Type B pancreatic cell (in vitro differentiated cells): ENCODE measurements at regions not wholly inside any gene's neighbourhood (a gene's known extent, or its start where the extent isn't known, plus 50 kb on each side); places are given as distances from the start of the nearest gene placed in this dataset.

ENCODE experiments used
- DNase-seq: peaks from one replicate; pipeline ENCODE4 v3.0.0; 2021; ENCODE audit warnings: mixed read lengths; ENCODE audit not compliant: unreplicated experiment; ENCODE audit errors: extremely low spot score
- H3K27ac Mint-ChIP-seq: 2 replicates; pipeline ENCODE4 v1.8.0; 2021; ENCODE audit warnings: mild to moderate bottlenecking, mixed read lengths
- H3K27me3 Mint-ChIP-seq: 2 replicates; pipeline ENCODE4 v1.8.0; 2021; ENCODE audit warnings: mixed read lengths
- H3K36me3 Mint-ChIP-seq: 2 replicates; pipeline ENCODE4 v1.8.0; 2021; ENCODE audit warnings: mixed read lengths
- H3K4me1 Mint-ChIP-seq: one replicate; pipeline ENCODE4 v1.8.0; 2021; ENCODE audit warnings: mixed read lengths; ENCODE audit not compliant: unreplicated experiment
- H3K4me3 Mint-ChIP-seq: 2 replicates; pipeline ENCODE4 v1.8.0; 2021; ENCODE audit warnings: mild to moderate bottlenecking, mixed read lengths
- H3K9me3 Mint-ChIP-seq: 2 replicates; pipeline ENCODE4 v1.8.0; 2021; ENCODE audit warnings: mixed read lengths
- TF ChIP-seq, protein P1 (sequence below): fragments of 200-600 bp; sonication (generic); conservative IDR thresholded peaks from 2 replicates; pipeline ENCODE4 v1.5.0; 2021; ENCODE audit warnings: antibody characterized with exemption, mild to moderate bottlenecking

DNA sequence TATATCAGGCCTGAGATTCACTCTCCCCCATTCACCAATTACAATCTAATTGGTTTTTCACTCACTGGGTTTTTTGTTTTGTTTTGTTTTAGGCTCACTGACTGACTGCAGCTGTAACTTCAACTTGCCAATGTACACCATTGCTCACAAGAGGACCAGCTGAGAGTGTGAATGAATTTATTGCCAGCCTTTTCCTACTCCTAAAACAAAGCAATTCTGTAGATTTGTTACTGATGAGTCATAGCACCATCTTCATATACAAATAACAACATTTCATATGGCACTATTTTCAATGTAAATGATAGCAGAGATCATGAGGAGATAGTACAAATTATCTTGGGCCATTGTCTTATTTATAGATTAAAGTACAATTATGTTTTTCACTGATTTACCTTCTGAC, 76.0 kb upstream of the DPYD start:
- H3K4me3 Mint-ChIP-seq = no peak overlapping the region
- no peaks in the 10 kb centered on the region for H3K36me3 Mint-ChIP-seq
- H3K4me1 Mint-ChIP-seq = no peaks in the 10 kb centered on the region
- TF ChIP-seq, protein P1, sequence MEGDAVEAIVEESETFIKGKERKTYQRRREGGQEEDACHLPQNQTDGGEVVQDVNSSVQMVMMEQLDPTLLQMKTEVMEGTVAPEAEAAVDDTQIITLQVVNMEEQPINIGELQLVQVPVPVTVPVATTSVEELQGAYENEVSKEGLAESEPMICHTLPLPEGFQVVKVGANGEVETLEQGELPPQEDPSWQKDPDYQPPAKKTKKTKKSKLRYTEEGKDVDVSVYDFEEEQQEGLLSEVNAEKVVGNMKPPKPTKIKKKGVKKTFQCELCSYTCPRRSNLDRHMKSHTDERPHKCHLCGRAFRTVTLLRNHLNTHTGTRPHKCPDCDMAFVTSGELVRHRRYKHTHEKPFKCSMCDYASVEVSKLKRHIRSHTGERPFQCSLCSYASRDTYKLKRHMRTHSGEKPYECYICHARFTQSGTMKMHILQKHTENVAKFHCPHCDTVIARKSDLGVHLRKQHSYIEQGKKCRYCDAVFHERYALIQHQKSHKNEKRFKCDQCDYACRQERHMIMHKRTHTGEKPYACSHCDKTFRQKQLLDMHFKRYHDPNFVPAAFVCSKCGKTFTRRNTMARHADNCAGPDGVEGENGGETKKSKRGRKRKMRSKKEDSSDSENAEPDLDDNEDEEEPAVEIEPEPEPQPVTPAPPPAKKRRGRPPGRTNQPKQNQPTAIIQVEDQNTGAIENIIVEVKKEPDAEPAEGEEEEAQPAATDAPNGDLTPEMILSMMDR = no peak
- no peak overlapping the region for H3K27ac Mint-ChIP-seq
- H3K9me3 Mint-ChIP-seq = no peaks in the 10 kb centered on the region
- DNase-seq = no peak
- no peaks in the 10 kb centered on the region for H3K27me3 Mint-ChIP-seq

DNA sequence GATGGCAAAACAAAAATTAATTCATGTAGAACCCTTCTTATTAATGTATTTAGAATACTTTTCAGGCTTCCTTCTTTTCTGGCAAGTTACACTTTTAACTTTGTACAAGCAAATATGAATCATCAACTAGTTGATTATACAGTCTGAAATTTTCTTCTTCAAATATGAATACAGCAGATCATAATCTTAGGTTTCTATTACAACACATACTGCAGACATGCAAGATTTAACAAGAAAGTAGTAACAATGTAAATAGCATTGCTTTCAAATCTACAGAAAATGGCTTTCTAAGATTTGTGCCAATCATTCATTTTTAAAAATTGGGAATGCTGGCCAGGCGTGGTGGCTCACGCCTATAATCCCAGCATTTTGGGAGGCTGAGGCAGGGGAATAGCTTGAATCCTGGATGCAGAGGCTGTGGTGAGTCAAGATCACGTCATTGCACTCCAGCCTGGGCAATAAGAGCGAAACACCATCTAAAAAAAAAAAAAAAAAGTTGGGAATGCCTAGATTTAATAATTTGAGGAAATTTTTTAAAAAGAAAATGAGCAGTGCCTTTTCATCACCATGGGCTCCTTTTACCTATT, 68.4 kb upstream of the DPYD start:
- Mint-ChIP-seq H3K27me3 (peaks cover 4% of the 10 kb centered on the region), H3K9me3 (no peaks in the 10 kb centered on the region), H3K27ac (no peak overlapping the region), H3K36me3 (no peaks in the 10 kb centered on the region), H3K4me3 (no peak overlapping the region), H3K4me1 (no peaks in the 10 kb centered on the region)
- TF ChIP-seq, protein P1 = no peak
- no peak for DNase-seq

DNA sequence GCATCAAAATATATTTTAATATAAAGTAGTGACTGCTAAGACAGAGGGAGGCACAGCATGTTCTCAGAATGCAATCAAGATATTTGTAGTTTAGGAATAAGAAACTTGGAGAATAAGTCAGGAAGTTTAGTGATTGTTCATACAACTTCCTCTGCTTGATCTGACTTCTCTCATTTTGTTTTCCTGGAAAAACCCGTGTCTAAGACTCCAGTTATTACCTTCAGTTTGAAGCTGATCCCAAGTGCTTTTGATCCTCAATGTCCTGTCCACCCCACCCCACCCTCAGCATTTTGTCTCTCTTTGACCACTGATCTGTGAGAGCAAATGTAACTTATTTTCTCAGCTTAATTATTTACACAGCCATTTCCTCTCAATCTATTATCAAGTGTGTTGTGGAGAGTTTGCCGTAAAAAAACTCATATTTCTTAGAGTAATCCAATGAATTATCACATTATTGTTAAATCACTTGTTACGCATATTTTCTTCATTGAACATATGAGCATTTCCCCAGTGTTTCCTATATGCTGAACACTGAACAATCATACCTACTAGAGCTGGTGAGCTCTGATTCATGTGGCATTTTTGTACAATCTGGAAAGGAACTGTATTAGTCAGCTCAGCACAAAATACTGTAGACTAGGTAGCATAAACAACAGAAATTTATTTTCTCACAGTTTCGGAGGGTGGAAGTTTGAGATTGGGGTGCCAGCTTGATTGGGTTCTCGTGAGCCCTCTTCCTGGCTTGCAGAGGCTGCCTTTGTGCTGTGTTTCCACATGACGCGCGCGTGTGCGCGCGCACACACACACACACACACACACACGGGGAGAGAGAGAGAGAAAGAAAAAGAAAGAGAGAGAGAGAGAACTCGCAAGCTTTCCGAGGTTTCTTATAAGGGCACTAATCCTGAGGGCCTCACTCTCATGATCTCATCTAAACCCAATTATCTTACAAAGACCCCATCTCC, 65.5 kb upstream of the DPYD start:
- no peak overlapping the region for H3K4me3 Mint-ChIP-seq
- H3K4me1 Mint-ChIP-seq = no peaks in the 10 kb centered on the region
- no peaks in the 10 kb centered on the region for H3K9me3 Mint-ChIP-seq
- H3K36me3 Mint-ChIP-seq = no peaks in the 10 kb centered on the region
- no peak for DNase-seq
- no peak overlapping the region for H3K27ac Mint-ChIP-seq
- TF ChIP-seq, protein P1 = no peak
- H3K27me3 Mint-ChIP-seq = peaks cover 4% of the 10 kb centered on the region

DNA sequence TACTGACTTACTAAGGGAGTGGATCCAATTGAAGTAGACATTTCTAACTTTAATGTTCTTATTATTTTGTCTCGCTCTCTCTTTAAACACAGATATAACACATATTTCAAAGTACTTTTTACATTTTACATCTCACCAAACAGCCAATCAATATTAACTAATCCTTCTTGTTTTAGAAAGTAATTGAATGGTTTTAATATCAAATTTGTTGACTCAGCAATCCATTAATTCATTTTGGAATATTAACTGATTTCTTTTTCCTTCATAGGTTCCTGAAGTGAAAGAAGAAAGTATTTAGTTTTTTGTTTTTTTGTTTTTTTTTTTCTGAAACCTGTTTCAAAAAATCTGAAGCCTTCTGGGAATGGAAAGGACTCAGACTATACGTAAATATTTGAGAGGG, 62.3 kb upstream of the DPYD start:
- Mint-ChIP-seq H3K4me1 (no peaks in the 10 kb centered on the region), H3K9me3 (no peaks in the 10 kb centered on the region), H3K27me3 (peaks cover 4% of the 10 kb centered on the region), H3K27ac (no peak overlapping the region), H3K36me3 (no peaks in the 10 kb centered on the region), H3K4me3 (no peak overlapping the region)
- TF ChIP-seq, protein P1 = no peak
- DNase-seq = no peak

DNA sequence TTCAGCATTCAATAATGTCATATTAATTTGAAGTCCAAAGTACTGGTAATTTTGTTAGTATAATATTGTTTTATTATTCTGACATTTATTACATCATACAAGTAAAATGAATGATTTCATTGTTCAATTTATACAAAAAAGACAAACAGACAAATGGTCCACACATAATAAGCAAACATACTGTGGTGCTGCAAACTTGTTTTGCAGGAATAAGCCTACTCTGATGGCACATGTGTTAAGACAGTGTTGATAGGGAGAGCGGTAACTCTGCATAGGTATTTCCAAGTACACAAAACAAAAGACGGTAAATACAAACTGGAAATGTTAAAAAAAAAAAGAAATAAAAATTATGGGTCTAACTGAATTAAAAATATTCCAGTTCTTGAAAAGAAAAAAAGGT, 59.7 kb upstream of the DPYD start:
- Mint-ChIP-seq H3K4me3 (no peak overlapping the region), H3K27me3 (peaks cover 5% of the 10 kb centered on the region), H3K4me1 (no peaks in the 10 kb centered on the region), H3K9me3 (no peaks in the 10 kb centered on the region), H3K27ac (no peak overlapping the region), H3K36me3 (no peaks in the 10 kb centered on the region)
- TF ChIP-seq, protein P1 = no peak
- no peak for DNase-seq
